Activated CD8-positive, alpha-beta T cell treated with anti-CD3 and anti-CD28 coated beads for 36 hours (primary cell): ENCODE measurements at regions not wholly inside any gene's neighbourhood (a gene's known extent, or its start where the extent isn't known, plus 50 kb on each side); places are given as distances from the start of the nearest gene placed in this dataset.
"Not testable (repeated sequence)": the region's sequence is repeated elsewhere in the genome, so short reads cannot be mapped to it uniquely, and the experiment has no call there.

ENCODE experiments used
- ATAC-seq: fragments of 200-7000 bp; cut with Tn5 transposase; one replicate; pipeline ENCODE4 v1.10.0; 2021; ENCODE audit warnings: mild to moderate bottlenecking, moderate library complexity
- CTCF ChIA-PET: fragments of 350-600 bp; sonication (Branson Sonifier 250); formaldehyde crosslinking; loops from one replicate; lab custom pipeline; 2021; ENCODE audit warnings: antibody characterized with exemption; lab: Charles Lee
- POLR2A ChIA-PET: fragments of 350-600 bp; sonication (Branson Sonifier 250); formaldehyde crosslinking; loops from one replicate; lab custom pipeline; 2021; ENCODE audit warnings: antibody characterized with exemption; lab: Charles Lee
- DNase-seq: peaks from one replicate; pipeline ENCODE4 v3.0.0-alpha.2; 2020
- H3K27ac Mint-ChIP-seq: one replicate; pipeline ENCODE4 v1.8.0; 2021; ENCODE audit warnings: mild to moderate bottlenecking, mixed read lengths
- H3K27me3 Mint-ChIP-seq: one replicate; pipeline ENCODE4 v1.8.0; 2021; ENCODE audit warnings: mixed read lengths
- H3K36me3 Mint-ChIP-seq: one replicate; pipeline ENCODE4 v1.8.0; 2021; ENCODE audit warnings: low read depth, mixed read lengths
- H3K4me1 Mint-ChIP-seq: one replicate; pipeline ENCODE4 v1.8.0; 2021; ENCODE audit warnings: low read depth, mixed read lengths
- H3K4me3 Mint-ChIP-seq: one replicate; pipeline ENCODE4 v1.8.0; 2021; ENCODE audit warnings: mild to moderate bottlenecking, moderate library complexity, mixed read lengths
- H3K9me3 Mint-ChIP-seq: one replicate; pipeline ENCODE4 v1.8.0; 2021; ENCODE audit warnings: mixed read lengths
- intact Hi-C: fragments of 100-400 bp; cut with micrococcal nuclease; formaldehyde crosslinking; loops from one replicate; pipeline ENCODE4 v1.10.0; 2022
- TF ChIP-seq, protein P1 (sequence below): fragments of 200-600 bp; IDR thresholded peaks from one replicate; pipeline ENCODE4 v1.8.0; 2022; ENCODE audit warnings: antibody characterized with exemption, mild to moderate bottlenecking

DNA sequence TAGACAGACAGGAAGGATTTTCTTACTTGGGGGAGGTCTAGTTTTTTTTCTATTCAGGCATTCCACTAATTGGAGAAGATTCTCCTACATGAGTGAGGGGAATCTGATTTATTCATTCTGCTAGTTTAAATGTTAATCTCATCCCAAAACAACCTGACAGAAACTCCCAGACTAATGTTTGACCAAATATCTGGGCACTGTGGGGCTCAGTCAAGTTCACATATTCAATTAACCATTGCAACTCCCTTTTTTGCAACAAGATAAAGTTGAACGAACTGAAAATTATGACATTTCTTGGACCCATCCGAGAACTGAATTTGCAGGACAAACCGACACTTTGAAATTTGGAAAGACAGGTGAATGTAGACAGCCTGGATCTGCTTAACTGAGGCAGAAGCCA is 194.4 kb upstream of the PTER start:
- ATAC-seq = no peak
- Mint-ChIP-seq H3K9me3 (peaks cover 2% of the 10 kb centered on the region), H3K27ac (no peak overlapping the region), H3K4me1 (no peaks in the 10 kb centered on the region), H3K4me3 (no peak overlapping the region), H3K27me3 (peaks cover 1% of the 10 kb centered on the region), H3K36me3 (no peaks in the 10 kb centered on the region)
- no peak for DNase-seq
- TF ChIP-seq, protein P1, sequence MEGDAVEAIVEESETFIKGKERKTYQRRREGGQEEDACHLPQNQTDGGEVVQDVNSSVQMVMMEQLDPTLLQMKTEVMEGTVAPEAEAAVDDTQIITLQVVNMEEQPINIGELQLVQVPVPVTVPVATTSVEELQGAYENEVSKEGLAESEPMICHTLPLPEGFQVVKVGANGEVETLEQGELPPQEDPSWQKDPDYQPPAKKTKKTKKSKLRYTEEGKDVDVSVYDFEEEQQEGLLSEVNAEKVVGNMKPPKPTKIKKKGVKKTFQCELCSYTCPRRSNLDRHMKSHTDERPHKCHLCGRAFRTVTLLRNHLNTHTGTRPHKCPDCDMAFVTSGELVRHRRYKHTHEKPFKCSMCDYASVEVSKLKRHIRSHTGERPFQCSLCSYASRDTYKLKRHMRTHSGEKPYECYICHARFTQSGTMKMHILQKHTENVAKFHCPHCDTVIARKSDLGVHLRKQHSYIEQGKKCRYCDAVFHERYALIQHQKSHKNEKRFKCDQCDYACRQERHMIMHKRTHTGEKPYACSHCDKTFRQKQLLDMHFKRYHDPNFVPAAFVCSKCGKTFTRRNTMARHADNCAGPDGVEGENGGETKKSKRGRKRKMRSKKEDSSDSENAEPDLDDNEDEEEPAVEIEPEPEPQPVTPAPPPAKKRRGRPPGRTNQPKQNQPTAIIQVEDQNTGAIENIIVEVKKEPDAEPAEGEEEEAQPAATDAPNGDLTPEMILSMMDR = no peak
- intact Hi-C loops = no loop called here
- POLR2A ChIA-PET = no interaction called here
- CTCF ChIA-PET = no interaction called here

DNA sequence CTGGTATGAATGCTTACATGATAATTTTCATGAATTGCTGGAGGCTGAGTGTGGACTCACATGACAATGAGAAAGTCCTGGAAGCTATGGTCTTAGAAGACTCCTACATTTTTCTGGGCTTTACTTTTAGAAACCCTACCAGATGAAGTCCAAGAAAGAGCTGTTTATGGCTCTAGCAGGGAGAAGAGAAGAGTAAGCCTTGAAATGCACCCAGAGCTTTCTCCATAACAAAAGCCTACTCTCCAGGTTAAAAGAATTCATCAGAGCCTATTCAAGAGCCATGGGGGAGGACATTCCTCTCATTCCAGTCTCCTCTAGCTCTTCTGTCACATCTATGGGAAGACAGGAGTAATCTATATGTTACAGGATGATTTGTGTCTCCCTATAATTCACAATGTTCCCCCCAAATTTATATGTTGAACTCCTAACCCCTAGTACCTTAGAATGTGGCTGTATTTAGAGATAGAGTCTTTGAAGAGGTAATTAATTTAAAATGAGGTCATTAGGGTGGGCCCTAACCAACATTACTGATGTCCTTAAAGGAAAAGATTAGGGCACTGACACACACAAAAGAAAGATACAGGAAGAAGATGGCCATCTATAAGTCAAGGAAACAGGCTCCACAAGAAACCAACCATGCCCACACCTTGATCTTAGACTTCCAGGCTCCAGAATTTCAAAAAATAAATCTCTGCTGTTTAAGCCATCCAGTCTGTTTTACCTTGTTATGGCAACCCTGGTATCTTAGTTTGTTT is 193.8 kb upstream of the PTER start:
- no peak overlapping the region for H3K4me3 Mint-ChIP-seq
- H3K27ac Mint-ChIP-seq = no peak overlapping the region
- intact Hi-C loops = no loop called here
- ChIA-PET POLR2A (no interaction called here), CTCF (no interaction called here)
- TF ChIP-seq, protein P1 = no peak
- ATAC-seq (no peak), DNase-seq (no peak)
- peaks cover 2% of the 10 kb centered on the region for H3K9me3 Mint-ChIP-seq
- no peaks in the 10 kb centered on the region for H3K4me1 Mint-ChIP-seq
- peaks cover 1% of the 10 kb centered on the region for H3K27me3 Mint-ChIP-seq
- no peaks in the 10 kb centered on the region for H3K36me3 Mint-ChIP-seq

DNA sequence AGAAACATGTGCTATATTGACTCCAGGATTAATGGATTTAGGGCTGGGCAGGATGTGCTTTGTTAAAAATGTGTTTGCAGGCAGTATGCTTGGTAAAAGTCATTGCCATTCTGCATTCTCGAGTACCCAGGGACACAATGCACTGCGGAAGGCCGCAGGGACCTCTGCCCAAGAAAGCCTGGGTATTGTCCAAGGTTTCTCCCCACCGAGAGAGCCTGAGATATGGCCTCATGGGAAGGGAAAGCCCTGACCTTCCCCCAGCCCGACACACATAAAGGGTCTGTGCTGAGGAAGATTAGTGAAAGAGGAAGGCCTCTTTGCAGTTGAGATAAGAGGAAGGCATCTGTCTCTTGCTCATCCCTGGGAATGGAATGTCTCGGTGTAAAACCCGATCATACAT is 186.7 kb upstream of the PTER start:
- not testable (repeated sequence) for H3K4me3 Mint-ChIP-seq

DNA sequence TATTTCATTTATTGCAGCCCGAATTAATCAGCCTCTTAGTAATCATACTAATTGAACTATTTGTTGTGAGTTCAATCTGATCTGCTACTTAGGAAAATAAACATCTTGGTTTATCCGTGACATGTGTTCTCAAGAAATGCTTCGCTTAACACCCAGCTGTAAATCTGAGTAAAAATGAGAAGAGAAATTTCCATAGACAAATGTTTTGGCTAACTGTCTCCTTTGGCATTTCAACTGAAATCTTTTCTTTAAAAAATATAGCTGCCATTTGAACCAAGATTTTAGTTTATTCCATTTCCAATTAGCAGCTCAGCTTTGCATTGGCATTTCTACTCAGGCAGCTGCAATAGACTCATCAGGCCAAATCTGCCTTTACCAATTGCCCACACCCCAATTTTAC is 180.5 kb upstream of the PTER start:
- TF ChIP-seq, protein P1 = no peak
- H3K27me3 Mint-ChIP-seq = no peaks in the 10 kb centered on the region
- no peak overlapping the region for H3K27ac Mint-ChIP-seq
- H3K4me1 Mint-ChIP-seq = no peaks in the 10 kb centered on the region
- peaks cover 12% of the 10 kb centered on the region for H3K9me3 Mint-ChIP-seq
- no peak overlapping the region for H3K4me3 Mint-ChIP-seq
- DNase-seq = no peak
- no peak for ATAC-seq
- ChIA-PET CTCF (no interaction called here), POLR2A (interaction anchor here (0.7 kb wide), 1 partner anchor 352 kb away, joined by 3 read pairs; no protein-coding TSS in a partner anchor)
- intact Hi-C loops = no loop called here
- H3K36me3 Mint-ChIP-seq = no peaks in the 10 kb centered on the region

More for the DNA sequence above, 186.7 kb upstream of the PTER start:
- H3K27ac Mint-ChIP-seq, H3K4me1 Mint-ChIP-seq, H3K27me3 Mint-ChIP-seq, ATAC-seq, DNase-seq, H3K36me3 Mint-ChIP-seq, POLR2A ChIA-PET, intact Hi-C loops, CTCF ChIA-PET: not testable (repeated sequence)
- peaks cover 10% of the 10 kb centered on the region for H3K9me3 Mint-ChIP-seq

DNA sequence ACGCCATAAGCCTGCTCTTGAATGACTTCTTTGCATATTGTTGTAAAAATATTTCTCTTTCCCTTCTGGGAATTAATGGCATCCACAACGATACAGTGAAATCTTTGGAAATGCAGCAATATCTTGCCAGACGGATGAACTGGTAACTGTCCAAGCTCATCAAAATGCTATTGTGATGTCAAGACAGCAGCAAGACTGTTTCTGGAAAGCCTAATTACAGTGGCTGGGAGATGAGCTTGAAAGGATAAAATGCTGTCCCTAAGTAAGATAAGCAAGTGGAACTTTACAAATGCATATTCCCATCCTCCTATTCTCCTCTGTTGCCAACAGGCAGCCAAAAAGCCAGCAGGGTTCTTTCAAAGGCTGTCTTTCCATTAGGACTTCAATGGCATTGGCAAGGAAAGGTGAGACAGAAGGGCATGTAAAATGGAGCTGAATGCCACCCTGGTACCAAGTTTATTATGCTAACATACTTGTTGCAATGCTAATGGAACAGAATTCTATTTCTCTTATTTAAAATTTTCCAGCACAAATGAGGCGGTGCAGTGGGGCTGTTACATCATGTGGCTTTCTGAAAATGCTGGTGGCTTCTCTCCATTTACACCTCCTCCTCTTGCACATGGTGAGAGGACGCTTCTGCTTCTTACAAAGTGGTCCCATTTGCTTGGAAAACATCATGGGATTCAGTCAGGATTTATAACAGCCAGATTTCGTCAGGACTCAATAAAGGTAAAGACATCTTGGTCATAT is 178.3 kb upstream of the PTER start:
- Mint-ChIP-seq H3K4me1 (no peaks in the 10 kb centered on the region), H3K4me3 (no peak overlapping the region), H3K27me3 (no peaks in the 10 kb centered on the region), H3K9me3 (peaks cover 10% of the 10 kb centered on the region), H3K27ac (no peak overlapping the region), H3K36me3 (no peaks in the 10 kb centered on the region)
- TF ChIP-seq, protein P1 = no peak
- no peak for ATAC-seq
- CTCF ChIA-PET = no interaction called here
- POLR2A ChIA-PET = no interaction called here
- no peak for DNase-seq
- intact Hi-C loops = no loop called here
